Muscle of leg (tissue), 3 donors: ENCODE measurements at regions not wholly inside any gene's neighbourhood (a gene's known extent, or its start where the extent isn't known, plus 50 kb on each side); places are given as distances from the start of the nearest gene placed in this dataset.
"Not testable (repeated sequence)": the region's sequence is repeated elsewhere in the genome, so short reads cannot be mapped to it uniquely, and the experiment has no call there.

Experiments used
- DNase-seq: peaks from one replicate; pipeline ENCODE4 v3.0.0; 2013
- H3K27ac ChIP-seq: one replicate; pipeline ENCODE4 v1.5.1; 2013; ENCODE audit warnings: mild to moderate bottlenecking, low read length, control low read depth
- H3K27me3 ChIP-seq: one replicate; pipeline ENCODE4 v1.6.1; 2013; ENCODE audit warnings: low read length; ENCODE audit not compliant: control insufficient read depth, insufficient read depth
- H3K36me3 ChIP-seq: one replicate; pipeline ENCODE4 v1.6.1; 2013; ENCODE audit warnings: low read length; ENCODE audit not compliant: control insufficient read depth, insufficient read depth
- H3K4me1 ChIP-seq: one replicate; pipeline ENCODE4 v1.6.1; 2013; ENCODE audit warnings: low read length; ENCODE audit not compliant: control insufficient read depth, insufficient read depth
- H3K4me3 ChIP-seq: one replicate; pipeline ENCODE4 v1.5.1; 2013; ENCODE audit warnings: low read length, control low read depth
- H3K9me3 ChIP-seq: replicated peaks from 2 replicates; pipeline ENCODE4 v1.6.1; 2013; ENCODE audit warnings: low read depth, low read length; ENCODE audit not compliant: control insufficient read depth
- WGBS: methylation state at CpG from one replicate; pipeline ENCODE4 v1.1.5; 2013; ENCODE audit warnings: missing lambda C conversion rate; ENCODE audit not compliant: insufficient coverage; 5-methylcytosine and 5-hydroxymethylcytosine counted together

GRCh38 chr3:33956206-33956605 lies 157.8 kb downstream of the PDCD6IP start:
- Histone ChIP-seq H3K4me1 (no peaks in the 10 kb centered on the region), H3K9me3 (no peaks in the 10 kb centered on the region), H3K36me3 (no peaks in the 10 kb centered on the region), H3K27ac (no peak overlapping the region), H3K27me3 (no peaks in the 10 kb centered on the region), H3K4me3 (no peak overlapping the region)
- 24% methylated on average over 2 of the region's 2 CpGs for WGBS
- DNase-seq, result no peak

GRCh38 chr3:33956776-33957175 lies 158.3 kb downstream of the PDCD6IP start:
- no peak for DNase-seq
- no CpG with 5 or more reads among the region's 4 CpGs for WGBS
- no peaks in the 10 kb centered on the region for H3K9me3 ChIP-seq

GRCh38 chr3:33957176-33957575 lies 158.7 kb downstream of the PDCD6IP start:
- WGBS, result 79% methylated on average over 4 of the region's 5 CpGs

More at GRCh38 chr3:33956776-33957175, 158.3 kb downstream of the PDCD6IP start:
- Histone ChIP-seq H3K27ac (no peak overlapping the region), H3K4me1 (no peaks in the 10 kb centered on the region), H3K36me3 (no peaks in the 10 kb centered on the region), H3K27me3 (no peaks in the 10 kb centered on the region), H3K4me3 (no peak overlapping the region)

GRCh38 chr3:33958661-33959060 lies 160.2 kb downstream of the PDCD6IP start:
- WGBS, result no CpG with 5 or more reads among the region's 1 CpG
- Histone ChIP-seq H3K27ac (no peak overlapping the region), H3K4me3 (no peak overlapping the region), H3K4me1 (no peaks in the 10 kb centered on the region), H3K27me3 (no peaks in the 10 kb centered on the region), H3K36me3 (no peaks in the 10 kb centered on the region), H3K9me3 (no peaks in the 10 kb centered on the region)
- no peak for DNase-seq

More at GRCh38 chr3:33957176-33957575, 158.7 kb downstream of the PDCD6IP start:
- Histone ChIP-seq H3K36me3 (no peaks in the 10 kb centered on the region), H3K4me3 (no peak overlapping the region), H3K27me3 (no peaks in the 10 kb centered on the region), H3K4me1 (no peaks in the 10 kb centered on the region), H3K9me3 (no peaks in the 10 kb centered on the region), H3K27ac (no peak overlapping the region)
- DNase-seq, result no peak

- H3K27me3 ChIP-seq, result no peaks in the 10 kb centered on the region
- no peaks in the 10 kb centered on the region for H3K4me1 ChIP-seq
- DNase-seq, result no peak
- H3K36me3 ChIP-seq, result no peaks in the 10 kb centered on the region
- H3K4me3 ChIP-seq, result no peak overlapping the region
- H3K27ac ChIP-seq, result no peak overlapping the region
- no peaks in the 10 kb centered on the region for H3K9me3 ChIP-seq
- WGBS, result 100% methylated on average over 1 of the region's 3 CpGs
These were observed 164.0 kb downstream of the PDCD6IP start for GRCh38 chr3:33962396-33962795.

GRCh38 chr3:33970180-33970579 lies 171.8 kb downstream of the PDCD6IP start:
- not testable (repeated sequence) for H3K27me3 ChIP-seq, H3K4me3 ChIP-seq, DNase-seq, H3K9me3 ChIP-seq, H3K4me1 ChIP-seq, H3K36me3 ChIP-seq, H3K27ac ChIP-seq
- WGBS, result 88% methylated on average over 7 of the region's 7 CpGs

- DNase-seq, result no peak
- no peaks in the 10 kb centered on the region for H3K4me1 ChIP-seq
- H3K36me3 ChIP-seq, result no peaks in the 10 kb centered on the region
- peaks cover 5% of the 10 kb centered on the region for H3K9me3 ChIP-seq
- H3K4me3 ChIP-seq, result no peak overlapping the region
- no peaks in the 10 kb centered on the region for H3K27me3 ChIP-seq
- H3K27ac ChIP-seq, result no peak overlapping the region
- 100% methylated on average over 1 of the region's 1 CpG for WGBS
These were observed 172.6 kb downstream of the PDCD6IP start for GRCh38 chr3:33971055-33971454.

GRCh38 chr3:33975463-33975862 lies 177.0 kb downstream of the PDCD6IP start:
- DNase-seq, result no peak
- H3K4me1 ChIP-seq, result no peaks in the 10 kb centered on the region
- no peaks in the 10 kb centered on the region for H3K27me3 ChIP-seq
- H3K4me3 ChIP-seq, result no peak overlapping the region
- no peak overlapping the region for H3K27ac ChIP-seq
- no peaks in the 10 kb centered on the region for H3K36me3 ChIP-seq
- peaks cover 2% of the 10 kb centered on the region for H3K9me3 ChIP-seq
- WGBS, result no CpG with 5 or more reads among the region's 4 CpGs

GRCh38 chr3:33977227-33977626 lies 178.8 kb downstream of the PDCD6IP start:
- Histone ChIP-seq H3K36me3 (no peaks in the 10 kb centered on the region), H3K27ac (no peak overlapping the region), H3K4me3 (no peak overlapping the region), H3K4me1 (no peaks in the 10 kb centered on the region), H3K27me3 (no peaks in the 10 kb centered on the region), H3K9me3 (no peaks in the 10 kb centered on the region)
- no peak for DNase-seq
- 75% methylated on average over 2 of the region's 2 CpGs for WGBS

GRCh38 chr3:33980252-33980651 lies 181.8 kb downstream of the PDCD6IP start:
- no peak overlapping the region for H3K27ac ChIP-seq
- no peaks in the 10 kb centered on the region for H3K9me3 ChIP-seq
- no peak overlapping the region for H3K4me3 ChIP-seq
- peak; percentile 22 for DNase-seq
- H3K4me1 ChIP-seq, result no peaks in the 10 kb centered on the region
- H3K27me3 ChIP-seq, result no peaks in the 10 kb centered on the region
- WGBS, result 26% methylated on average over 3 of the region's 3 CpGs
- no peaks in the 10 kb centered on the region for H3K36me3 ChIP-seq

GRCh38 chr3:33982269-33982798 lies 183.9 kb downstream of the PDCD6IP start:
- Histone ChIP-seq H3K27me3 (no peaks in the 10 kb centered on the region), H3K4me3 (no peak overlapping the region), H3K4me1 (no peaks in the 10 kb centered on the region), H3K9me3 (no peaks in the 10 kb centered on the region), H3K27ac (no peak overlapping the region), H3K36me3 (no peaks in the 10 kb centered on the region)
- no peak for DNase-seq
- WGBS, result no CpG with 5 or more reads among the region's 4 CpGs
